HG03520 (cell line): ENCODE measurements at regions not wholly inside any gene's neighbourhood (a gene's known extent, or its start where the extent isn't known, plus 50 kb on each side); places are given as distances from the start of the nearest gene placed in this dataset.
"Not testable (repeated sequence)": the region's sequence is repeated elsewhere in the genome, so short reads cannot be mapped to it uniquely, and the experiment has no call there.

ENCODE experiments used
- ATAC-seq: cut with Tn5 transposase; IDR thresholded peaks from one replicate; pipeline ENCODE4 v1.9.1; 2021; ENCODE audit warnings: mild to moderate bottlenecking, moderate library complexity; ENCODE audit not compliant: unreplicated experiment

DNA sequence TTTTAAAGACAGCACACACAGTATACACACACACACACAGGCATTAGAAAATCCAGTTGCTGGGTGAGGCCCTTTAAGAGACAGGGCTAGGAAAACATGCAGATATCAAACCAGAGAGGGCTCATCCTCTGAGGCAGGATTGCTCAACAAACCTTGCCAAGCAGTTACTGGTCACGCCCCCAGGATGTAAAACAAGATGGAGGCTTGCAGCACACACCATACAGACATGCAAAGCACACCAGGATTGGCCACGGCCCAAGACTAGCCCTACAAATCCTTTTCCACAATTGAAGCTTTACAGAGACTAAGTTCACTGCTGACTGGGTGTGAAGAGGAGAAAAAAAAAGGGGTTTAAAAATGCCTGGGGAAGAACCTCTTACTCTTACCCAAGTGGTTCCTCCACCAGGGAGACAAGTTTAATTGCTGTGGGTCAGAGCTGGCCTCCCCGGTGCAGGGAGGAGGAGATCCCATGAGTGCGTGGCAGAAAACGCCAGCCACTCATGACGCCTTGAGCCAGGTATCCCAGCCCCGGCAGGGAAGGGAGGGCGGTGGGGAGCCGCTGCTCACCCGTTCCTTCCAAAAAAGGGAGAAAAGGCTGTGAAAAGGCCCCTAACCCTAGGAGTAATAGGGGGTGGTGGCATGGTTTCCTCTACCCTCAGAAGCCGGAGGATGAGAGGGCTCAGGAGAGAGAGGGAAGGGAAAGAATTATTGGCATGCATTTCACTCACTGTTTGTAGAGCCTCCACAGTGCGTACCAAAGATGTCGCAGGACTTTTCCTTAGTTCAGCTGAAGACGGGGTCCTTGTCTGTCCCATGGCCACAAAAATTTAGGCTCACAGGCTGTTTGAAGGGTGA, 594.6 kb upstream of the ZP4 start:
- ATAC-seq: no peak

DNA sequence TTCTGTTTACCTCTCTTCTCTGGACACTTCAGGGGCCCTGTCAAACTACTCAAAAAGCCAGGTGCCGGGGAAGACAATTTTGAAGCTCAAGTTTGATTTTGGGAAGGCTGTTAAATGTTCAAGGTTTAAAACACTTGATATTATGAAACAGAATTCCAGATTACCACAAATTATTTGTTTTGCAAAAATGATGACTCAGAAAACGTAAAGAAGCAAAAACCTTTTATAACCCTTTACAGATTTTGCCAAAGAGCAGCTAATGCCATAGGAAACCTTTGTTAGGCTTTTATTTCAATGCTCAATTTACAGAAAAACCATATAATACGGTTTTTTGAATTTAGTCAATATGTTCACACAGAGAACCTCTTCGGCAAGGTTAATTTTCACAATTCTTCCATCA, 593.4 kb upstream of the ZP4 start:
- ATAC-seq: no peak

DNA sequence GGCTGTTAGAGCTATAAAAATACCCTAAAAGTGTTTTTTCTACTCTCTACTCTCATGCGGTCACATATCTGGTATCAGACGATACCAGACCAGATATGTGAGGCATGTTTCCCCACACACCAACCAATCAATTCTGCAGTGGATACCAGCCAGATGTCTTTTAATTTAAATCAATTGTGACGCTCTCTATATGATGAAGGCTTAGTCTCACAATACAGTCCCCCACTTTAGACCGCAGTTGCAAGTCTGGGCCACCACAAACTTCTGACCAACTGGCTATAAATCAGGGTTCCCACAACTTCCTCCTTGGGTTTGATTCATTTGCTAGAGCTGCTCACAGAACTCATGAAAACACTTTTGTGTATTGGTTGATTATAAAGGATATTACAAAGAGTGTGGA, 586.1 kb upstream of the ZP4 start:
- no peak for ATAC-seq

DNA sequence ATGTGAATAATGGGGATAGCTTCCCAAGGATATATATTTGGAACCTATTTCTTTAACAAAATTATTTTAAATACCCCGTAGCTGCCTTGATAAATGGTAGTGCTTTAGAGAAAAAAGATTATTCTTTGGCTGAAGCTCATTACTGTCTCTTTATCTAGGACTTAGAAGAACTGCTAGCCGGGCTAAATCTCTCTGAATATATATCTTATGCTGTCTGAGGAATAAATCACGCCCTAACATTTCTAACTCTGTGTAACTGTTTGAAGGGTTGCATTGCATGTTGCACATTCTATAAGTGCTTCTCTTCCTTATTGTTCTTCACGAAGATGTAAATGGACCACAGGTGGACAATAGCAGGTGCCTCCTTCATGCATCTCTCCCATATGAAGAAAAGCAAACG, 585.0 kb upstream of the ZP4 start:
- ATAC-seq: no peak

DNA sequence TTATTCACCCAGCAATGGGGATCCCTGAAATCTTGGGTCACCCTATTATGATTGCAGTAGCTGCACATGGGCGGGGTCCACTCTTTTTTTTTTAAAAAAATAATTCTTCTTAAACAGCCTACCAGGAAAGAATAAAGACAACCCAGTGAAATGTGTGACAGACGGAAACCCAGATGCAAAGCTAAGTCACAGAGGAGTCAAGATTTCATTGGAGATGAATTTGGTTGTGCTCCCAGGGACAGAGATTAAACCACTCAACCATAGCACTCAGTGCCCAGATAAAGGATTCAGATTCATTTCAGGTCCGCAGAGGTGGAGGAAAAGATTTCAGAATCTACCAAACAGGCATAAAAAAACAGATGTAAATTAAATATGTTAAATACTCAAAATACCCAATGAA, 583.5 kb upstream of the ZP4 start:
- no peak for ATAC-seq

DNA sequence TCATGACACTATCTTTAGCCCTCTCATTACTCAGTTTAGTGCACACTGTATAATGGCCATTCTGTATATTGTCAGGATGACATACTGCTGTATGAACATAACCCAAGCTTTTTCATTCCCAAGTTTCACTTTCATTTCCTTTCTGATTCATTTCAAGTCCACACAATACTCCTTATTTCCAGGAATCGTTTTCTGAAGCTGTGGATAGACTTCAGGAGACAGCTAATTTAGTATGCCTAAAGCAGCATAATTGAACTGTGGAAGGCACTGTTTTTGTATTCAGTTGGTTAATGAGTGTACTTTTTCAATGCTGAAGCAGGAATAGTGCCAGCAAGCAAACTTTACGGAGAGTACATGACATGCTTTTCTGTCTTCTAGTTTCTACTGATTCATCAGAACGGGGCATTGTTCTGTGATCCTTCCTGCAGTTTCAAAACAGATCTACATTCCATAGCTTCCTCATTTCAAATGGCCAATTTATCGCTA, 578.5 kb upstream of the ZP4 start:
- no peak for ATAC-seq

DNA sequence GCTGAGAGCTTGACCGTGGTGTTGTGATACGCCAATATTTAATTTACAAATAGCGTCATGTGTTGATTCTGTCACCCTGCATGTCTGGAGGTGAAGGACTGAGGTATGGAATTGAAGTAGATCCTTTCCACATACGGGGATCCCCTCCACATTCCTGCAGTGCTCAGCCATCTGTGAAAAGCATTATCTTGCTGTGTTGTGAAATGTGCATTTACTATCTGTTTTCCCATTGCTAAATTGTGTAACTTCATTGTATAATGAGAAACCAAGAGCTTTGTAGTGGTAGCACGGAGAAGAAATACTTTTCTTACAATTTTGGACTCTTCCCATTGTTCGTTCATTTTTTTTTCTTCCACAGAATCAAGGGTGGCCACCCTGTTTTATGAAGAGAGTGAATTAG, 577.3 kb upstream of the ZP4 start:
- no peak for ATAC-seq

DNA sequence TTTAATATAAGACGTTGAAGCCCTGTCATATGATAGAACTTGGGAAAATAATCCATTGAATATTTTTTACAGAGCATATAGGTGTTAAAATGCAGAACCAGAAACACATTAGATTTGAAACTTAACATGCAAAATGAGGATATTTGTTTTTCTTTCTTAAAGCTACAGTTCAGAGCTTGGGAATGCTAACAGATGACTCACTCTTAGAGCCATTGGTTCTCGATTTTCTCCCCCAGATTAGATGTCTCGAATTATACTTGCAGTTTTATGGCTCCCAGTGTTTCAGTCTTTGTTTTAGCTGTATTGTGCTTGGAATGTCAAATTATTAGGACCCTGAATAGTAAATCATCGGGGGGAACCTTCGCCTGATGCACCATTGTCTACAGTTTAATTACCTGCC, 575.7 kb upstream of the ZP4 start:
- ATAC-seq: no peak

DNA sequence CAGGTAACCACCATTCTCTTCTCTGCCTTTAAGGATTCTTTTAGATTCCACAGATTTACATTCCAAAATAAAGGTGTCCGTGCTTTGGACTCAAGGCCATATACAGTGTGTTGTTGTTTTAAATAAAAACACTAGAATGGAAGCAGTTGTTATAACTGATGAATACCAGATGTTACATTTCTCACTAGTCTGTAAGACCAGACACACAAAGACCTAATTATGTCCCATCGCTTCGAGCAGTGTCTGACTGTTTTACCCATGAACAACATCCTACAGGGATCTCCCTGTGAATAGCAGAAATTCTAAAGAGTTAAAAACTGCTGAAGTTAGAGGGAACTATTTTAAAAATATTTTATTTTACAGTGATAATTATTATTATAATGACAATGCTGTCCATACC, 574.7 kb upstream of the ZP4 start:
- no peak for ATAC-seq

DNA sequence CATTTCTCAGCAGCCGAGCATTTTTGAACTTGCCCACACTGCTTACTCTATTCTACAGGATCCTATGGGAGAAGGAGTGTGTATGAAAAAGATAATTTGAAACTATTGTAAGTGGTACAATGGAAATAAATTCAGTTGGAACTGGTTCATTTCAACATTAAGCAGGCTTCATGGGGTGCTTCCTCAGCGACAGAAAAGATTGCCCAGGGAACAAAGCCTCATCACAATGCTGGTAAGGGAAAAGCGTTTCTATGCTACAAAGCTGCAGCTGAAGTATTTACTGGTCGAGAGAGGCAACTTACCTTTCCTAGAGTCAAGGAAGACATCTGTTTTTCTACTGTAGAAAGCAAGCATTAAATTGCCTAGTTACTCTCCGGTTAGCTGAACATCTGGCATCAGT, 568.2 kb upstream of the ZP4 start:
- ATAC-seq: no peak

DNA sequence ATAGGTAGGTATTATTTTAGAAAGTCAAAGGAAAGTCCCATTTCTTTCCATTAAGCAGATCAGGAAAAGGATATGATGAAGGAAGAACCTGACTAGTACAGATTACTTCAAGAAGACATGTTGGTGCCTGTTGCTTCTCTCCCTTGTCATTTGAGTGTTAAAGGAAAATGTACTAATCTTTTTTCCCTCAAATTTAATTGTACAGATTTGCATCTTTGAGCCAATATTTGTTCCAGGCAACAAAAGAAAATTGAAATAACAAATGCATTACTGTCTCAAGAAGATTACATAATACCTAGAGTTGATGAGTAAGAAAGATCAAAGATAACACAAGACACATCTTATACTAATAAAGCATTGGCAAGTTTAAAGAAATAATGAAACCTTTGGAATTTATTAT, 566.9 kb upstream of the ZP4 start:
- ATAC-seq: no peak

DNA sequence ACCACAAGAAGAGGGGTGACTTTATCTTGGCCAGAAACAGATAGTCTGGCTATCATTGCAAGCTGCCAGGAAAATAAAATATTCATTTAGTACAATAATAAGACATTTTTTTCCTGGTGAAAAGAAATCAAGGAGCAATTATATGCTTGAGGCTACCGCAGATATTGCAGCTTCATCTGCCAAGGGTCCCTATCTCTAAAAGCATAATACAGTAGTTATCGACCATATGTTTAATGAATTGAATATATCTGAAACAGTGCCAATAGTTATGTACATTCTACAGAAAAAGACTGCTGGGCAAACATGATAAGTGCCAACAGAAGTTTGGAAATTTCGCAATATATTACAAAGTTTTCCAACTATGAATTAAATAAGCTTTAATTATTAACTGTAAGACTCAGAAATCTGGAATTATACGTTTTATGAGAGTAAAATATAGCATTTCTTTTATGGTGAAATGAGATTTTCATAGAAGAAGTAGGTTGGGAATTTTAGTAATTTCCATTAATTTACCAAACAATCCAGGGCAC, 561.1 kb upstream of the ZP4 start:
- no peak for ATAC-seq

DNA sequence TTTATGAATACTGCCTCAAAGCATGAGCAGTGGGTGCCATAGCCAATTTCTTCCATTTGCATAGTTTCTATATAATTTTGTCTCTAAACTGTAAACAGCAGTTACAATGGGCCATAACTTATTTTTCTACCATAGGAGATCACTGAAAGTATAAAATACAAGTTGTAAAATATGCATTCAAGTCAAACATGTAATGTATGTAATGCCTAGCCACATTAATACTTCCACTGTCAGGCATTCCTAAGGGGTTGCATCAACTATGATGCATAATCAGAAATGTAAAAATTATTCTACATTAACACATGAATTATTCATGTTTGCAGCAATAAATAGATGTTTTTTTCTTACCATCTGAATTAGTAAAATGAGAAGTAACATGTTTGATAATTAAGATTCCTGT, 560.3 kb upstream of the ZP4 start:
- no peak for ATAC-seq

DNA sequence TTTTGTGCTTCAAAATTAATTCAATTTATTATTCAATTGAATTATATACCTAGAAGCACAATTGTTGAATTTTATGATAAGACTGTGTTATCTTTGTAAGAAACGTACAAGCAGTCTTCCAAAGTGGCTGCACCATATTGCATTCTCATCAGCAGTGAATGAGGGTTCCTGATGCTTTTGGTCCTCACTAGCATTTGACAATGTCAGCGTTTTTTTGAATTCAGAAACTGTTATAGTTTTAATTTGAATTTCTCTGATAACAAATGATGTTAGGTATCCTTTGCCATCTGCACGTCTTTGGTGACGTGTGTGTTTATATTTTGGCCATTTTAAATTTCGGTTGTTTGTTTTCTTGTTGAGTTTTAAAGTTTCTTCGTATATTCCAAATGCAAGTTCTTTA, 553.0 kb upstream of the ZP4 start:
- ATAC-seq: no peak

DNA sequence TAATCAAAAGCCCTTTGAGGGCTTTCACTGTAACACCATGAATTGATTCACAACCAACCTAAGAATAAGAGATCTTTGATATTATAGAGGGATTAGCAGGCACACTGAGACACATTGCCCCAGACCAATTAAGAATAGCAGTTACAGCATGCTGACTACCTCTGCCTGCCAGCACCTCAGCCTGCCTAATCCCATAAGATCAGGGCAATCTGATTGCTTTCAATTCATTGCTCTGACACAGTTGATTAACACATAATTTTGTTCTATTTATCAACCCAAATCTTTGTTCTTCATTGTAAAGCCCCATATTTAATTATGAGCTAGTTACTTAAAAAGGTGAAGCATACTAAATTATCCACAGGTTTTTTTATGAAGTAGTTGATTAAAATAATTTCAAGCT, 548.8 kb upstream of the ZP4 start:
- no peak for ATAC-seq

DNA sequence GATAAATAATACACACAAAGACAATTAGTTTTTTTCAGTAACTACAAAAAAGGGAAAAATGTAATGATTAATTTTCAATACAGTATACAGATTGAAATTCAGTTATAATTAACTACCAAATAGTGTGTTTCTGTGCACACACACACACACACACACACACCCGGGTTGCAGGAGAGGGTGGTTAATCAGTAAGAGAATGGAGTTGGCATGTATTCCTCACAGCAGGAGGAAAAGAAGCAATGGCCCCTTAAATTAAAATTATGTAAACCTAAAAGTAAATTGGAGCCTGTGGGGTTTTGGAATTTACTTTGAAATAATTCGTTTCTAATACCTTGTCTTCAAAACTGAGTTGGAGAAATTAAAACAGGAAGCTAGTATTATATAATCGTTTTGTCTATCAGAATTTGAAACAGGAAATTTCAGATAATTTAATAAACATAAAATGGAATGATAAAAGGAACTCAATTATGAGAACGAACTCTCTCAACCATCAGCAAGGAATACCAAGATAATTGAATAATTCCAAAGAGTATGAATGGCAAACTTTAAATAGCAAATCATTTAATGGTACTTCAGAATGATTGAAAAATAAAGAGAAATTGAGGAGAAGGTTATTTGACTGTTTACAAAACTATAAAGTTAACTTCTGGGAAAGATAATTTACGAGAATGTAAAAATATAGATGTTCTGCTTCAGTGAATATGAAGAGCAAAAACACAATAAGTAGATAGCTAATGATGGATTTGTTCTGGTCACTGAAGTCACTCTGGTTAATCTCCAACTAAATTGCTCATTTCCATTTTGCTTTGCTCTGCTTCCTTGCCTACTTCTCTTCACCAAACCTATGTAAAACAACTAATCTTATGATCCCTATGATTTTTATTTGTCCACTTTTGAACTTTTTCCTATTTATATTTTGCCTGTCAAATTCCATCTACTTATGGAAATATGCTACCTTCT, 547.9 kb upstream of the ZP4 start:
- no peak for ATAC-seq

DNA sequence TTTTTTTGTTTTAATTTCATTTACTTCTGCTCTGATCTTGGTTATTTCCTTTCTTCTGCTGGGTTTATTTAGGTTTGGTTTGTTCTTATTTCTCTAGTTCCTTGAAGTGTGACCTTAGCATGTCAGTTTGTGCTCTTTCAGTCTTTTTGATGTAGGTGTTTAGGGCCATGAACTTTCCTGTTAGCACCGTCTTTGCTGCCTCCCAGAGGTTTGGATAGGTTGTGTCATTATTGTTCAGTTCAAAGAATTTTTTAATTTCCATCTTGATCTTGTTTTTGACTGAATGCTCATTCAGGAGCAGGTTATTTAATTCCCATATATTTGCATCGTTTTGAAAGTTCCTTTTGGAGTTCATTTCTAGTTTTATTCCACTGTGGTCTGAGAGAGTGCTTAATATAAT, 539.0 kb upstream of the ZP4 start:
- ATAC-seq: not testable (repeated sequence)

DNA sequence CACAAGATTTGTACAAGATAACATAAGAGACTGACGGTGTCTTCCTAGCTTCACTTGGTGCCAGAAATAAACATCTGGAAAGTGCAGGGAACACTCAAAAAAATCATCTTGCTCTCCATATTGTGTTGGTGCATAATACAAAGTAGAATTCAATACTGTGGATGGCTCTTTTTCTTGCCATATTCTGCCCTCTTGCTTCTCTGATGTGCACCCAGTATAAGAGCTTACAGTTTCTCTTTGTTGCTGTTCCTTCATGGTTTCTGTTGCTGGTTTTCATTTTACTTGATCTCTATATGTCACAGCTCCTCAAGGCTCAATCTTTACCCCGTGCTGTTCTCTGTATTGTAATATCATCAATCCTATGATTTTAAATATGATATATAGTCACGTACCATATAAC, 528.5 kb upstream of the ZP4 start:
- ATAC-seq: no peak

DNA sequence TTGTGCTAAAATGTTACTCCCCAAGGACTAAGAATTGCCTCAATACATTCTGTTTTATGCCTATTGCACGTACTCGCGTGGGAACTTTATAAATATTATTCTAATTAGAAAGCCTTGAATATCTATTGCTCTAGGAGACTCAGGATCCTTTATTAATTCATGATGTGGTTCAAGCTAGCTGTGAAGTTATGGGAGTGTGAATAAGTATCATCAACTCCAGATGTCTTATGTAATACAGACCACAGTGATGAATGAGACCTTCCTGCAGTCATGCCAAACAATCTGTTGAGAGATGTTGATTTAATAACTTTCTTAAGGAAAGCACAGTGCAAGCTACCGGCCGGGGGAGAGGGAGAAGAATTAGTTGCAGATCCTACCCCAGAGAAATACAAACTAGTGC, 519.2 kb upstream of the ZP4 start:
- no peak for ATAC-seq

DNA sequence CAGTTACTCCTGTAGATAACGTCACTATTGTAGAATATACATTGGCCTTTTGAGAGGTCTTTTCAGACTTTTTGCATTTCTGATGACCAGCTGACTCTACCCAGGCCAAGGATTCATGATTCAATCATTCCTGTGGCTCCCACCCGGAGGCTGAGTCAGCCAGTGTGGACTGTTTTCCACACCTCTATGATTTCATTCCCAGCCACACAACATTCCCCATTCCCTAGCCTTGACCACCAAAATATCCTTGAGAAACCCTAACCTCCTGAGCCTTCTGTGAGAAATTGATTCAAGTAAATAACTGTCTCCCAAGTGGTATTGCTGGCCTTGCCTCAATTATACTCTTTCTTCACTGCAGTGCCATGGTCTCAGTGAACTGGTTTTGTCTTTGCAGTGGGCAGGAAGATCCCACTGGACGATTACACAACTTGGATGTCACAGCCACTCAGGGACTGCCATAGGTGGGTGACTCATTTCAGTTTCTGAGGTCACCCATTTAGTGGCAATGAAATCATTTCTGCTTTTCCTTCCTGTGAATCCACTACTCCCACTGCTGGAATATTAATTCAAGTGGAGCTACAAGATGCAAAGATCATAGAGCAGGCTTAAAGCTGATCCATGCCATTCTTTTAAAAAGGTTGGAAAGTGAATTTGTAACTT, 518.6 kb upstream of the ZP4 start:
- ATAC-seq: no peak

DNA sequence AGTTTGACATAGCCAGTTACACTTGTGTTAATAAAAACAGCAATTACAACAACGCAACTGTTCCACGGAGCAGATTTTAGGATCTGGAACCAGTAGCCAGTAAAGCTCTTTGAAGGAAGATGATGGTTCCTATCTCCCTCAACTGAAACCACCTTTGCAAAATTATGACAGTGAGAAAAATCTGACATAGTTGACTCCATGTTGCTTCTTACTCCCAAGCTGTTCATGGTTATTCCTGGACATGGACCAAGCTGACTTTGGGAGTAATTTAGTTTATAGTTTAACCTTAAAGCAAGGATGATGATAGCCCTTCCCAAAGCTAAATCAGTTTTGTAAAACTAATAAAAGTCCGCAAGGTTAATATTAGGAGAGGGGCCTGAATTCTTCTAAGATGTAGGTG, 518.0 kb upstream of the ZP4 start:
- no peak for ATAC-seq
